ENCODE measurements at regions not wholly inside any gene's neighbourhood (a gene's known extent, or its start where the extent isn't known, plus 50 kb on each side); places are given as distances from the start of the nearest gene placed in this dataset.

- H3K36me3 ChIP-seq = no peaks in the 10 kb centered on the region
- no peak for DNase-seq
- H3K27me3 ChIP-seq (ENCODE audit: insufficient read depth, low read depth, severe bottlenecking) = peaks cover 72% of the 10 kb centered on the region
- H3K4me3 ChIP-seq (ENCODE audit: low read depth, low read length) = no peak overlapping the region
- TF ChIP-seq CTCF (IDR thresholded peaks at IDR 0.05; ENCODE audit: low read depth, low read length) = no peak
- H3K27ac ChIP-seq = no peak overlapping the region
- H3K9me3 ChIP-seq (ENCODE audit: severe bottlenecking) = no peaks in the 10 kb centered on the region
Observed at GRCh38 chr14:99023371-99023770, 248.6 kb downstream of the BCL11B start.

GRCh38 chr14:99024926-99025325 lies 247.1 kb downstream of the BCL11B start:
- Histone ChIP-seq H3K4me3 (ENCODE audit: low read depth, low read length) (no peak overlapping the region), H3K27ac (no peak overlapping the region), H3K9me3 (ENCODE audit: severe bottlenecking) (no peaks in the 10 kb centered on the region), H3K36me3 (no peaks in the 10 kb centered on the region), H3K27me3 (ENCODE audit: insufficient read depth, low read depth, severe bottlenecking) (peaks cover 72% of the 10 kb centered on the region)
- TF ChIP-seq CTCF (IDR thresholded peaks at IDR 0.05; ENCODE audit: low read depth, low read length) = no peak
- DNase-seq = no peak

GRCh38 chr14:99025418-99025817 lies 246.6 kb downstream of the BCL11B start:
- no peaks in the 10 kb centered on the region for H3K36me3 ChIP-seq
- H3K27ac ChIP-seq = no peak overlapping the region
- H3K9me3 ChIP-seq (ENCODE audit: severe bottlenecking) = no peaks in the 10 kb centered on the region
- no peak for DNase-seq
- no peak overlapping the region for H3K4me3 ChIP-seq (ENCODE audit: low read depth, low read length)
- peaks cover 71% of the 10 kb centered on the region for H3K27me3 ChIP-seq (ENCODE audit: insufficient read depth, low read depth, severe bottlenecking)
- TF ChIP-seq CTCF (IDR thresholded peaks at IDR 0.05; ENCODE audit: low read depth, low read length) = no peak

DNA sequence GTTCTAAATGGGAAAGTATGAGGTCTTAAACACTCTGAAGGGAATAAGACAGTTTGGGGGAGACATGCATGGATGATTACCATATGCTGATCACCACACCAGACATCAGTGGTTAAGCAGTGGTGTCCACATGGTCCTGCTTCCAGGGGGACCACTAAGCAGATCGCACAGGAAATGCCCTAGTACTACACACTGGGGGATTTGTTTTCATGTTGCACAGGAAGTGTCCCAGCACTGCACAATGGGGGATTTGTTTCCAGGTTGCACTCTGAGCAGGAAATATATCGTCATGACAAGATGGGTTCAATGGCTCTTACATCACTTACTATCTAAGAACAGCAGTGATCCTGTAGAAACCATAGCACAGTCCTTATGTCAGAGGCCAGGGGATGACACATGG lies 245.5 kb downstream of the BCL11B start:
- no peaks in the 10 kb centered on the region for H3K36me3 ChIP-seq
- no peak overlapping the region for H3K4me3 ChIP-seq (ENCODE audit: low read depth, low read length)
- peaks cover 74% of the 10 kb centered on the region for H3K27me3 ChIP-seq (ENCODE audit: insufficient read depth, low read depth, severe bottlenecking)
- no peak for DNase-seq
- H3K9me3 ChIP-seq (ENCODE audit: severe bottlenecking) = no peaks in the 10 kb centered on the region
- TF ChIP-seq CTCF (IDR thresholded peaks at IDR 0.05; ENCODE audit: low read depth, low read length) = no peak
- H3K27ac ChIP-seq = no peak overlapping the region

GRCh38 chr14:99028041-99028440 lies 244.0 kb downstream of the BCL11B start:
- DNase-seq = no peak
- Histone ChIP-seq H3K9me3 (ENCODE audit: severe bottlenecking) (no peaks in the 10 kb centered on the region), H3K27me3 (ENCODE audit: insufficient read depth, low read depth, severe bottlenecking) (peaks cover 80% of the 10 kb centered on the region), H3K4me3 (ENCODE audit: low read depth, low read length) (no peak overlapping the region), H3K36me3 (no peaks in the 10 kb centered on the region), H3K27ac (no peak overlapping the region)
- no peak for TF ChIP-seq CTCF (IDR thresholded peaks at IDR 0.05; ENCODE audit: low read depth, low read length)

DNA sequence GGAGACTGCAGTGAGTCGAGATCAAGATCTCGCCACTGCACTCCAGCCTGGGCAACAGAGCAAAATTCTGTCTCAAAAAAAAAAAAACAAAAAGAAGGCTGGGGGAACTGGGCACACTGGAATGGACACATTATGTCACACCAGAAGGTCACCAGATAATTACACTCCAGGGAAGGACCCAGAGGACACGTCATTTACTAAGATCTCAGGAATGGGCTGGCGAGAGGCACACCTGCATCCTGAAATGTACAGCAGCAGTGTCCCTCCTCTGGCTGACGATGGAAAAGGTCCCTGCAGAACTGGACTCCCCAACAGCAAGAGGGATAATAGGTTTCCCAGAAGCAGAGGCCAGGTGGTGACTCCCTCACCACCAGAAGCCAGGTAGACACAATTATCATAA lies 243.5 kb downstream of the BCL11B start:
- TF ChIP-seq CTCF (IDR thresholded peaks at IDR 0.05; ENCODE audit: low read depth, low read length) = no peak
- Histone ChIP-seq H3K36me3 (no peaks in the 10 kb centered on the region), H3K4me3 (ENCODE audit: low read depth, low read length) (no peak overlapping the region), H3K27ac (no peak overlapping the region), H3K27me3 (ENCODE audit: insufficient read depth, low read depth, severe bottlenecking) (peaks cover 84% of the 10 kb centered on the region), H3K9me3 (ENCODE audit: severe bottlenecking) (no peaks in the 10 kb centered on the region)
- DNase-seq = no peak
